GM18517 (cell line): ENCODE measurements at regions not wholly inside any gene's neighbourhood (a gene's known extent, or its start where the extent isn't known, plus 50 kb on each side); places are given as distances from the start of the nearest gene placed in this dataset.
"Not testable (repeated sequence)": the region's sequence is repeated elsewhere in the genome, so short reads cannot be mapped to it uniquely, and the experiment has no call there.

Experiments used
- ATAC-seq: cut with Tn5 transposase; IDR thresholded peaks from one replicate; pipeline ENCODE4 v1.9.1; 2021; ENCODE audit warnings: mild to moderate bottlenecking, moderate library complexity; ENCODE audit not compliant: unreplicated experiment

- no peak for ATAC-seq
Measured at GRCh38 chr3:44111482-44111881, 130.2 kb upstream of the TOPAZ1 start.

- no peak for ATAC-seq
Measured at GRCh38 chr3:44114142-44114541, 127.5 kb upstream of the TOPAZ1 start.

GRCh38 chr3:44117239-44117638, 124.4 kb upstream of the TOPAZ1 start:
- no peak for ATAC-seq

- no peak for ATAC-seq
Measured at GRCh38 chr3:44117736-44118135, 124.0 kb upstream of the TOPAZ1 start.

- no peak for ATAC-seq
Measured at GRCh38 chr3:44120721-44121582, 120.7 kb upstream of the TOPAZ1 start.

- ATAC-seq, result no peak
Measured at GRCh38 chr3:44125246-44125645, 116.4 kb upstream of the TOPAZ1 start.

- ATAC-seq, result no peak
Measured at GRCh38 chr3:44125882-44126281, 115.8 kb upstream of the TOPAZ1 start.

- ATAC-seq, result no peak
Measured at GRCh38 chr3:44128057-44128775, 113.5 kb upstream of the TOPAZ1 start.

GRCh38 chr3:44130249-44130648, 111.4 kb upstream of the TOPAZ1 start:
- no peak for ATAC-seq

GRCh38 chr3:44132061-44132460, 109.6 kb upstream of the TOPAZ1 start:
- ATAC-seq, result no peak

GRCh38 chr3:44132593-44132992, 109.1 kb upstream of the TOPAZ1 start:
- no peak for ATAC-seq

- no peak for ATAC-seq
Measured at GRCh38 chr3:44136421-44136820, 105.3 kb upstream of the TOPAZ1 start.

GRCh38 chr3:44146073-44146472, 95.6 kb upstream of the TOPAZ1 start:
- no peak for ATAC-seq

- ATAC-seq, result no peak
Measured at GRCh38 chr3:44159696-44160300, 81.9 kb upstream of the TOPAZ1 start.

GRCh38 chr3:44160818-44161217, 80.9 kb upstream of the TOPAZ1 start:
- no peak for ATAC-seq

- no peak for ATAC-seq
Measured at GRCh38 chr3:44171891-44172290, 69.8 kb upstream of the TOPAZ1 start.

- ATAC-seq, result not testable (repeated sequence)
Measured at GRCh38 chr3:44172701-44173100, 69.0 kb upstream of the TOPAZ1 start.

- no peak for ATAC-seq
Measured at GRCh38 chr3:44173263-44173662, 68.4 kb upstream of the TOPAZ1 start.

- ATAC-seq, result no peak
Measured at GRCh38 chr3:44175070-44175469, 66.6 kb upstream of the TOPAZ1 start.

GRCh38 chr3:44179246-44179645, 62.4 kb upstream of the TOPAZ1 start:
- ATAC-seq, result no peak

GRCh38 chr3:44184319-44184953, 57.2 kb upstream of the TOPAZ1 start:
- ATAC-seq, result no peak
